GM12878 (cell line): ENCODE measurements at regions not wholly inside any gene's neighbourhood (a gene's known extent, or its start where the extent isn't known, plus 50 kb on each side); places are given as distances from the start of the nearest gene placed in this dataset.

Experiments used
- ATAC-seq: fragments of 200-7000 bp; cut with Tn5 transposase; 3 replicates; pipeline ENCODE4 v1.9.1; 2020; ENCODE audit warnings: mild to moderate bottlenecking, moderate library complexity
- BruUV-seq: library from RNA; stranded (reverse); fragments of 400-500 nt; replicated peaks from 2 replicates; lab custom pipeline; 2021; lab: Mats Ljungman, UMichigan
- CTCF ChIA-PET: fragments of 300-600 bp; sonication (Branson Sonifier 250); formaldehyde crosslinking; extraction: SDS; loops from one replicate; lab custom pipeline; 2021; ENCODE audit warnings: inconsistent platforms; lab: Yijun Ruan, JAX
- POLR2A ChIA-PET: fragments of 350-600 bp; formaldehyde crosslinking; extraction: SDS; loops from one replicate; lab custom pipeline; 2021; ENCODE audit warnings: inconsistent platforms; lab: Charles Lee
- RAD21 ChIA-PET: fragments of 300-600 bp; sonication (Branson Sonifier 250); formaldehyde crosslinking; loops from one replicate; lab custom pipeline; 2023; ENCODE audit warnings: antibody characterized with exemption; ENCODE audit not compliant: unreplicated experiment; lab: Charles Lee
- SMC1A ChIA-PET: fragments of 300-600 bp; sonication (Branson Sonifier 250); formaldehyde crosslinking; loops from one replicate; lab custom pipeline; 2023; ENCODE audit not compliant: unreplicated experiment, uncharacterized antibody; lab: Charles Lee
- DNase-seq: peaks from one replicate; pipeline ENCODE4 v3.0.0-alpha.2; 2011; ENCODE audit warnings: low read depth, low spot score
- FAIRE-seq: peaks from 3 replicates; lab custom pipeline; 2011; peaks lifted over from hg19 to GRCh38; lab: Jason Lieb, UNC
- H2AFZ ChIP-seq: 2 replicates; pipeline ENCODE4 v1.6.0; 2011; ENCODE audit warnings: low read depth, low read length, control low read depth; ENCODE audit not compliant: control insufficient read depth
- H3K27ac ChIP-seq: 2 replicates; pipeline ENCODE4 v1.5.1; 2011; ENCODE audit warnings: control low read depth; ENCODE audit not compliant: control insufficient read depth, insufficient read depth
- H3K27me3 ChIP-seq, 2 experiments: replicated peaks in 1 of 2; 2 replicates each; pipeline versions ENCODE4 v1.6.0 to v1.6.1; 2011; ENCODE audit warnings: low read length in 1 of 2; ENCODE audit not compliant: control insufficient read depth in 2 of 2, insufficient read depth in 2 of 2
- H3K36me3 ChIP-seq, 2 experiments: 2 replicates each; pipeline ENCODE4 v1.5.1; 2011; ENCODE audit warnings: low read length in 1 of 2; ENCODE audit not compliant: control insufficient read depth in 2 of 2, insufficient read depth in 2 of 2
- H3K4me1 ChIP-seq: 2 replicates; pipeline ENCODE4 v1.6.1; 2011; ENCODE audit warnings: mild to moderate bottlenecking, low read length, moderate library complexity, mixed read lengths; ENCODE audit not compliant: control insufficient read depth, insufficient read depth
- H3K4me2 ChIP-seq: 2 replicates; pipeline ENCODE4 v1.6.0; 2011; ENCODE audit warnings: control low read depth; ENCODE audit not compliant: control insufficient read depth, insufficient read depth
- H3K4me3 ChIP-seq: fragments of 200-600 bp; sonication (generic); 2 replicates; pipeline ENCODE4 v1.5.1; 2016
- H3K79me2 ChIP-seq: 2 replicates; pipeline ENCODE4 v1.6.0; 2011; ENCODE audit warnings: low read length; ENCODE audit not compliant: control insufficient read depth, insufficient read depth
- H3K9ac ChIP-seq: 2 replicates; pipeline ENCODE4 v1.8.0; 2011; ENCODE audit warnings: low read length, control low read depth, mixed read lengths; ENCODE audit not compliant: control insufficient read depth, insufficient read depth
- H3K9me3 ChIP-seq: replicated peaks from 3 replicates; pipeline ENCODE4 v1.5.1; 2011; ENCODE audit warnings: mild to moderate bottlenecking, low read length; ENCODE audit not compliant: control insufficient read depth, insufficient read depth
- H4K20me1 ChIP-seq: 2 replicates; pipeline ENCODE4 v1.6.0; 2011; ENCODE audit not compliant: control insufficient read depth, insufficient read depth
- BCL11A ChIP-seq: IDR thresholded peaks from 2 replicates; pipeline ENCODE4 v1.6.1; 2011; ENCODE audit warnings: low read depth, low read length
- CHD2 ChIP-seq: IDR thresholded peaks from 2 replicates; pipeline ENCODE4 v1.6.1; 2011; ENCODE audit warnings: low read depth, low read length, improper control_type of control experiment, borderline replicate concordance
- CREM ChIP-seq: IDR thresholded peaks from 2 replicates; pipeline ENCODE4 v1.6.1; 2014; ENCODE audit warnings: antibody characterized with exemption, low read depth
- ETV6 ChIP-seq, 2 experiments: fragments of 450-650 bp in 1 of 2; IDR thresholded peaks in 1 of 2; conservative IDR thresholded peaks in 1 of 2; 2 replicates each; pipeline ENCODE4 v1.6.1; 2014; ENCODE audit warnings: antibody characterized with exemption in 1 of 2, borderline replicate concordance in 1 of 2, low read depth in 1 of 2, mild to moderate bottlenecking in 1 of 2, moderate library complexity in 1 of 2
- GATAD2B ChIP-seq: fragments of 450-650 bp; conservative IDR thresholded peaks from 2 replicates; pipeline ENCODE4 v1.6.1; 2017; ENCODE audit warnings: low read depth, mild to moderate bottlenecking, moderate library complexity
- IKZF2 ChIP-seq, 2 experiments: fragments of 450-650 bp; IDR thresholded peaks; 2 replicates each; pipeline ENCODE4 v1.6.1; 2017; ENCODE audit warnings: mild to moderate bottlenecking in 2 of 2, moderate library complexity in 2 of 2
- MYB ChIP-seq: fragments of 150-350 bp; IDR thresholded peaks from 2 replicates; pipeline ENCODE4 v1.6.1; 2014; ENCODE audit warnings: mild to moderate bottlenecking, low read depth, low read length, borderline replicate concordance
- NFYB ChIP-seq: IDR thresholded peaks from 2 replicates; pipeline ENCODE4 v1.6.1; 2011; ENCODE audit warnings: low read depth, mild to moderate bottlenecking, low read length, improper control_type of control experiment, moderate library complexity; ENCODE audit not compliant: insufficient read depth
- NR2F1 ChIP-seq: fragments of 450-650 bp; conservative IDR thresholded peaks from 2 replicates; pipeline ENCODE4 v1.6.1; 2017; ENCODE audit warnings: mild to moderate bottlenecking
- RFX5 ChIP-seq: IDR thresholded peaks from 2 replicates; pipeline ENCODE4 v1.6.1; 2011; ENCODE audit warnings: low read depth, low read length, improper control_type of control experiment
- SMC3 ChIP-seq: IDR thresholded peaks from 2 replicates; pipeline ENCODE4 v1.6.1; 2011; ENCODE audit warnings: low read length, improper control_type of control experiment, borderline replicate concordance
- SREBF1 ChIP-seq: IDR thresholded peaks from 2 replicates; pipeline ENCODE4 v1.6.1; 2012; ENCODE audit warnings: mild to moderate bottlenecking, low read length
- STAT1 ChIP-seq: fragments of 450-650 bp; conservative IDR thresholded peaks from 2 replicates; pipeline ENCODE4 v1.6.1; 2014; ENCODE audit warnings: antibody characterized with exemption, mild to moderate bottlenecking
- YY1 ChIP-seq: IDR thresholded peaks from 2 replicates; pipeline ENCODE4 v1.6.1; 2011; ENCODE audit warnings: low read depth, mild to moderate bottlenecking, low read length
- ZNF24 ChIP-seq: fragments of 450-650 bp; IDR thresholded peaks from 2 replicates; pipeline ENCODE4 v1.6.1; 2017; ENCODE audit warnings: antibody characterized with exemption, mild to moderate bottlenecking
- ZNF622 ChIP-seq: fragments of 450-650 bp; IDR thresholded peaks from 2 replicates; pipeline ENCODE4 v1.6.1; 2017; ENCODE audit warnings: mild to moderate bottlenecking, inconsistent platforms
- ZZZ3 ChIP-seq: IDR thresholded peaks from 2 replicates; pipeline ENCODE4 v1.6.1; 2011; ENCODE audit warnings: low read depth; ENCODE audit not compliant: control insufficient read depth, insufficient read length
- in situ Hi-C: fragments of 300-500 bp; cut with MboI; formaldehyde crosslinking; loops from 9 replicates; pipeline ENCODE4 v1.14.3; 2018; ENCODE audit warnings: mixed read lengths
- intact Hi-C: fragments of 100-400 bp; cut with micrococcal nuclease; formaldehyde crosslinking; loops from one replicate; pipeline ENCODE4 v1.14.2; 2022; ENCODE audit not compliant: unreplicated experiment
- TF ChIP-seq, protein P1 (sequence below): fragments of 450-650 bp; IDR thresholded peaks from 2 replicates; pipeline ENCODE4 v1.6.1; 2017; ENCODE audit warnings: mild to moderate bottlenecking, low read depth, inconsistent platforms; ENCODE audit not compliant: poor library complexity, severe bottlenecking
- TF ChIP-seq, protein P2 (sequence below): fragments of 150-350 bp; IDR thresholded peaks from 2 replicates; pipeline ENCODE4 v1.6.1; 2014; ENCODE audit warnings: mild to moderate bottlenecking, low read depth, low read length
- TF ChIP-seq, protein P3 (sequence below): fragments of 450-650 bp; IDR thresholded peaks from 2 replicates; pipeline ENCODE4 v1.6.1; 2017; ENCODE audit warnings: mild to moderate bottlenecking
- TF ChIP-seq, protein P4 (sequence below): IDR thresholded peaks from 2 replicates; pipeline ENCODE4 v1.6.1; 2011; ENCODE audit warnings: low read depth, mild to moderate bottlenecking, low read length, moderate library complexity, borderline replicate concordance; ENCODE audit errors: extremely low read depth

DNA sequence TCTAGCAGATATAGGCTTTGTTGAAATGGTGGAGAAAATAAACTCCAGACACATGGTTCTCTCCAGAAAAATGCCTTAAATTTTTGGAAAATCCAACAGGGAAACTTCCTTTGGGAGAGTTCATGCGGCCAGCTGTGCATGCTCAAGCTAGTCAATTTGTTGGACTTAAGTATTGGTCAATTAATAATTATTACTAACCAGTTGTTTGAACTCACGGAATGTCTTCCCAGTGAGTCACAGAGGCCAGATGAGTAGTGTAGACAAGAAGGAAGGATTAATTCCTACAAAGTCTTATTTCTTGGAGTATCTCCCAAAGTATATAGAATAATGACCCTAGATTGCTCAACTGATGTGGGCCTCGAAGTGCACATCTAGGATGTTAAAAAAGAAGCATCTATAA lies 103.6 kb downstream of the MACIR start (continued):
- TF ChIP-seq MYB (no peak), BCL11A (no peak), ZNF622 (no peak), CHD2 (no peak), STAT1 (no peak), SREBF1 (no peak), NFYB (no peak), ZZZ3 (no peak), CREM (no peak)
- TF ChIP-seq, protein P1, sequence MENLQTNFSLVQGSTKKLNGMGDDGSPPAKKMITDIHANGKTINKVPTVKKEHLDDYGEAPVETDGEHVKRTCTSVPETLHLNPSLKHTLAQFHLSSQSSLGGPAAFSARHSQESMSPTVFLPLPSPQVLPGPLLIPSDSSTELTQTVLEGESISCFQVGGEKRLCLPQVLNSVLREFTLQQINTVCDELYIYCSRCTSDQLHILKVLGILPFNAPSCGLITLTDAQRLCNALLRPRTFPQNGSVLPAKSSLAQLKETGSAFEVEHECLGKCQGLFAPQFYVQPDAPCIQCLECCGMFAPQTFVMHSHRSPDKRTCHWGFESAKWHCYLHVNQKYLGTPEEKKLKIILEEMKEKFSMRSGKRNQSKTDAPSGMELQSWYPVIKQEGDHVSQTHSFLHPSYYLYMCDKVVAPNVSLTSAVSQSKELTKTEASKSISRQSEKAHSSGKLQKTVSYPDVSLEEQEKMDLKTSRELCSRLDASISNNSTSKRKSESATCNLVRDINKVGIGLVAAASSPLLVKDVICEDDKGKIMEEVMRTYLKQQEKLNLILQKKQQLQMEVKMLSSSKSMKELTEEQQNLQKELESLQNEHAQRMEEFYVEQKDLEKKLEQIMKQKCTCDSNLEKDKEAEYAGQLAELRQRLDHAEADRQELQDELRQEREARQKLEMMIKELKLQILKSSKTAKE, result no peak
- TF ChIP-seq, protein P2, sequence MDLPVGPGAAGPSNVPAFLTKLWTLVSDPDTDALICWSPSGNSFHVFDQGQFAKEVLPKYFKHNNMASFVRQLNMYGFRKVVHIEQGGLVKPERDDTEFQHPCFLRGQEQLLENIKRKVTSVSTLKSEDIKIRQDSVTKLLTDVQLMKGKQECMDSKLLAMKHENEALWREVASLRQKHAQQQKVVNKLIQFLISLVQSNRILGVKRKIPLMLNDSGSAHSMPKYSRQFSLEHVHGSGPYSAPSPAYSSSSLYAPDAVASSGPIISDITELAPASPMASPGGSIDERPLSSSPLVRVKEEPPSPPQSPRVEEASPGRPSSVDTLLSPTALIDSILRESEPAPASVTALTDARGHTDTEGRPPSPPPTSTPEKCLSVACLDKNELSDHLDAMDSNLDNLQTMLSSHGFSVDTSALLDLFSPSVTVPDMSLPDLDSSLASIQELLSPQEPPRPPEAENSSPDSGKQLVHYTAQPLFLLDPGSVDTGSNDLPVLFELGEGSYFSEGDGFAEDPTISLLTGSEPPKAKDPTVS, result no peak
- TF ChIP-seq, all 136 proteins: peak for 0

DNA sequence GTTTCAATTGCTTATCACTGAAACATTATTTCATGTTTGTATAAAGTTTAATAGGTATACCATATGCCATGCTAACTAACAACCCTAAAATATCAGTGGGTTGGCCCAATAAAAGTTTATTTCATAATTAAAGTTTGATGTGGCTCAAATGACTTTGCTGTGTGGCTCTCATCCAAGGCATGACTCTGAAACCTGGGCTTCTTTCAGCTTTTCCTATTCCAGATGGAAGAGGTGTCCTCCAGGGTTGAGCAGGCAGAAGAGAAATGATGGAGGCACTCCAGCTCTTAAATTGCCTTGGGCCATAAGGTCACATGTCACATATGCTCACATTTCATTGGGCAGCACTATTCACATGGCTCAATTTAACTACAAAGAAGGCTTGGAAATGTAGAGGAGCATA lies 101.9 kb downstream of the MACIR start:
- ChIA-PET SMC1A (no interaction called here), POLR2A (no interaction called here), CTCF (no interaction called here), RAD21 (no interaction called here)
- DNase-seq (no peak), FAIRE-seq (no peak), ATAC-seq (no peak)
- Histone ChIP-seq H3K36me3 (no peaks in the 10 kb centered on the region), H3K4me2 (no peak overlapping the region), H3K4me3 (no peak overlapping the region), H3K27ac (no peak overlapping the region), H3K4me1 (peaks cover 11% of the 10 kb centered on the region; the same call in 1 of the 2 replicates), H3K9ac (no peak overlapping the region), H3K9me3 (no peaks in the 10 kb centered on the region), H3K27me3 (no peaks in the 10 kb centered on the region), H4K20me1 (no peaks in the 10 kb centered on the region), H3K79me2 (no peaks in the 10 kb centered on the region), H2AFZ (no peak overlapping the region)
- BruUV-seq, result no TSS peak
- intact Hi-C loops, result no loop called here
- in situ Hi-C loops, result no loop called here
- TF ChIP-seq NR2F1, result no peak
- TF ChIP-seq RFX5, result no peak
- TF ChIP-seq YY1, result no peak
- TF ChIP-seq IKZF2 (IDR thresholded peaks at IDR 0.05), result no peak
- TF ChIP-seq SMC3, result no peak
- no peak for TF ChIP-seq ZNF24
- TF ChIP-seq ETV6 (conservative IDR thresholded peaks at IDR 0.05 in 1 of 2, IDR thresholded peaks at IDR 0.05 in 1 of 2; ENCODE audit: borderline replicate concordance in 1 of 2, low read depth in 1 of 2), result no peak
- no peak for TF ChIP-seq STAT1
- TF ChIP-seq, protein P3, sequence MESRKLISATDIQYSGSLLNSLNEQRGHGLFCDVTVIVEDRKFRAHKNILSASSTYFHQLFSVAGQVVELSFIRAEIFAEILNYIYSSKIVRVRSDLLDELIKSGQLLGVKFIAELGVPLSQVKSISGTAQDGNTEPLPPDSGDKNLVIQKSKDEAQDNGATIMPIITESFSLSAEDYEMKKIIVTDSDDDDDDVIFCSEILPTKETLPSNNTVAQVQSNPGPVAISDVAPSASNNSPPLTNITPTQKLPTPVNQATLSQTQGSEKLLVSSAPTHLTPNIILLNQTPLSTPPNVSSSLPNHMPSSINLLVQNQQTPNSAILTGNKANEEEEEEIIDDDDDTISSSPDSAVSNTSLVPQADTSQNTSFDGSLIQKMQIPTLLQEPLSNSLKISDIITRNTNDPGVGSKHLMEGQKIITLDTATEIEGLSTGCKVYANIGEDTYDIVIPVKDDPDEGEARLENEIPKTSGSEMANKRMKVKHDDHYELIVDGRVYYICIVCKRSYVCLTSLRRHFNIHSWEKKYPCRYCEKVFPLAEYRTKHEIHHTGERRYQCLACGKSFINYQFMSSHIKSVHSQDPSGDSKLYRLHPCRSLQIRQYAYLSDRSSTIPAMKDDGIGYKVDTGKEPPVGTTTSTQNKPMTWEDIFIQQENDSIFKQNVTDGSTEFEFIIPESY, result no peak
- no peak for TF ChIP-seq GATAD2B
- TF ChIP-seq, protein P4, sequence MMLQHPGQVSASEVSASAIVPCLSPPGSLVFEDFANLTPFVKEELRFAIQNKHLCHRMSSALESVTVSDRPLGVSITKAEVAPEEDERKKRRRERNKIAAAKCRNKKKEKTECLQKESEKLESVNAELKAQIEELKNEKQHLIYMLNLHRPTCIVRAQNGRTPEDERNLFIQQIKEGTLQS, result no peak
